ENCODE measurements at regions not wholly inside any gene's neighbourhood (a gene's known extent, or its start where the extent isn't known, plus 50 kb on each side); places are given as distances from the start of the nearest gene placed in this dataset.

GRCh38 chr22:48665311-48665995 lies 1162.2 kb downstream of the BRD1 start:
- no peak overlapping the region for H3K4me3 ChIP-seq (replicated peaks; ENCODE audit: low read depth, low read length)
- H3K36me3 ChIP-seq (ENCODE audit: control insufficient read depth, insufficient read depth, low read length), result no peaks in the 10 kb centered on the region
- no peak for DNase-seq (ENCODE audit: extremely low read depth, insufficient read length)
- H3K27me3 ChIP-seq (replicated peaks; ENCODE audit: control insufficient read depth, insufficient read depth, low read length), result no peaks in the 10 kb centered on the region
- no peak for TF ChIP-seq CTCF (IDR thresholded peaks at IDR 0.05; ENCODE audit: insufficient read depth, low read length, poor library complexity, severe bottlenecking)

GRCh38 chr22:48664586-48664985 lies 1163.1 kb downstream of the BRD1 start:
- Histone ChIP-seq H3K27me3 (replicated peaks; ENCODE audit: control insufficient read depth, insufficient read depth, low read length) (no peaks in the 10 kb centered on the region), H3K36me3 (ENCODE audit: control insufficient read depth, insufficient read depth, low read length) (no peaks in the 10 kb centered on the region), H3K4me3 (replicated peaks; ENCODE audit: low read depth, low read length) (no peak overlapping the region)
- TF ChIP-seq CTCF (IDR thresholded peaks at IDR 0.05; ENCODE audit: insufficient read depth, low read length, poor library complexity, severe bottlenecking), result no peak
- DNase-seq (ENCODE audit: extremely low read depth, insufficient read length), result no peak

GRCh38 chr22:48663297-48663696 lies 1164.4 kb downstream of the BRD1 start:
- no peaks in the 10 kb centered on the region for H3K36me3 ChIP-seq (ENCODE audit: control insufficient read depth, insufficient read depth, low read length)
- H3K27me3 ChIP-seq (replicated peaks; ENCODE audit: control insufficient read depth, insufficient read depth, low read length), result no peaks in the 10 kb centered on the region
- TF ChIP-seq CTCF (IDR thresholded peaks at IDR 0.05; ENCODE audit: insufficient read depth, low read length, poor library complexity, severe bottlenecking), result peak; percentile 37
- DNase-seq (ENCODE audit: extremely low read depth, insufficient read length), result no peak
- no peak overlapping the region for H3K4me3 ChIP-seq (replicated peaks; ENCODE audit: low read depth, low read length)

GRCh38 chr22:48662476-48663135 lies 1165.1 kb downstream of the BRD1 start:
- no peaks in the 10 kb centered on the region for H3K36me3 ChIP-seq (ENCODE audit: control insufficient read depth, insufficient read depth, low read length)
- no peaks in the 10 kb centered on the region for H3K27me3 ChIP-seq (replicated peaks; ENCODE audit: control insufficient read depth, insufficient read depth, low read length)
- H3K4me3 ChIP-seq (replicated peaks; ENCODE audit: low read depth, low read length), result no peak overlapping the region
- no peak for DNase-seq (ENCODE audit: extremely low read depth, insufficient read length)
- TF ChIP-seq CTCF (IDR thresholded peaks at IDR 0.05; ENCODE audit: insufficient read depth, low read length, poor library complexity, severe bottlenecking), result no peak

- H3K27me3 ChIP-seq (replicated peaks; ENCODE audit: control insufficient read depth, insufficient read depth, low read length), result no peaks in the 10 kb centered on the region
- DNase-seq (ENCODE audit: extremely low read depth, insufficient read length), result no peak
- H3K4me3 ChIP-seq (replicated peaks; ENCODE audit: low read depth, low read length), result no peak overlapping the region
- no peaks in the 10 kb centered on the region for H3K36me3 ChIP-seq (ENCODE audit: control insufficient read depth, insufficient read depth, low read length)
- TF ChIP-seq CTCF (IDR thresholded peaks at IDR 0.05; ENCODE audit: insufficient read depth, low read length, poor library complexity, severe bottlenecking), result no peak
Observed at GRCh38 chr22:48661984-48662383, 1165.7 kb downstream of the BRD1 start.
